Lung (tissue), 11 donors: ENCODE measurements at regions not wholly inside any gene's neighbourhood (a gene's known extent, or its start where the extent isn't known, plus 50 kb on each side); places are given as distances from the start of the nearest gene placed in this dataset.
A peak's percentile ranks its signal among the peaks of the same experiment; 100 is the strongest.
"Not testable (repeated sequence)": the region's sequence is repeated elsewhere in the genome, so short reads cannot be mapped to it uniquely, and the experiment has no call there.

ENCODE experiments used
- ATAC-seq: fragments of 200-7000 bp; cut with Tn5 transposase; one replicate; pipeline ENCODE4 v1.9.1; 2020; ENCODE audit warnings: moderate number of reproducible peaks; ENCODE audit not compliant: insufficient read depth, low FRiP score
- DNase-seq, 3 donors: peaks; one replicate each; pipeline ENCODE4 v3.0.0-alpha.2; 2013 to 2017
- H3K27ac ChIP-seq, 2 donors: one replicate each; pipeline ENCODE4 v1.5.1; 2013; ENCODE audit warnings: mild to moderate bottlenecking in 2 of 2, moderate library complexity in 2 of 2, control low read depth in 1 of 2, inconsistent platforms in 1 of 2, low read depth in 1 of 2, low read length in 1 of 2
- H3K27me3 ChIP-seq, 3 donors: one replicate each; pipeline ENCODE4 v1.5.1; 2013; ENCODE audit warnings: low read length in 2 of 3; ENCODE audit not compliant: control insufficient read depth in 3 of 3, insufficient read depth in 3 of 3
- H3K36me3 ChIP-seq, 4 donors: one replicate each; pipeline ENCODE4 v1.5.1; 2013; ENCODE audit warnings: low read length in 4 of 4, mild to moderate bottlenecking in 1 of 4, moderate library complexity in 1 of 4; ENCODE audit not compliant: control insufficient read depth in 4 of 4, insufficient read depth in 4 of 4
- H3K4me1 ChIP-seq, 5 donors: one replicate each; pipeline ENCODE4 v1.5.1; 2013; ENCODE audit warnings: low read length in 5 of 5, mild to moderate bottlenecking in 2 of 5, moderate library complexity in 1 of 5; ENCODE audit not compliant: control insufficient read depth in 5 of 5, insufficient read depth in 5 of 5
- H3K4me3 ChIP-seq: one replicate; pipeline ENCODE4 v1.5.1; 2013; ENCODE audit warnings: mild to moderate bottlenecking, control low read depth, moderate library complexity
- H3K9ac ChIP-seq, 2 donors: one replicate each; pipeline ENCODE4 v1.5.1; 2013; ENCODE audit warnings: low read length in 2 of 2, control low read depth in 1 of 2; ENCODE audit not compliant: insufficient read depth in 1 of 2
- H3K9me3 ChIP-seq, 4 donors: one replicate each; pipeline ENCODE4 v1.5.1; 2013; ENCODE audit warnings: low read length in 3 of 4, mild to moderate bottlenecking in 1 of 4, moderate library complexity in 1 of 4; ENCODE audit not compliant: control insufficient read depth in 4 of 4, insufficient read depth in 3 of 4
- WGBS, 2 donors: extraction: QIAGEN DNeasy Blood & Tissue Kit; methylation state at CpG; one replicate each; pipeline ENCODE4 v1.1.7; 2013; 5-methylcytosine and 5-hydroxymethylcytosine counted together
- TF ChIP-seq, protein P1 (sequence below): IDR thresholded peaks from 2 replicates; pipeline ENCODE4 v1.5.1; 2012; ENCODE audit warnings: mild to moderate bottlenecking; ENCODE audit errors: control extremely low read depth, extremely low read depth
- donor health status: control.
- donor health status: control.
- donor health status: Bipolar disorder and iron deficiency.
- donor health status: healthy.
- donor health status: DM: yes; HTN: yes; CAD: no.

DNA sequence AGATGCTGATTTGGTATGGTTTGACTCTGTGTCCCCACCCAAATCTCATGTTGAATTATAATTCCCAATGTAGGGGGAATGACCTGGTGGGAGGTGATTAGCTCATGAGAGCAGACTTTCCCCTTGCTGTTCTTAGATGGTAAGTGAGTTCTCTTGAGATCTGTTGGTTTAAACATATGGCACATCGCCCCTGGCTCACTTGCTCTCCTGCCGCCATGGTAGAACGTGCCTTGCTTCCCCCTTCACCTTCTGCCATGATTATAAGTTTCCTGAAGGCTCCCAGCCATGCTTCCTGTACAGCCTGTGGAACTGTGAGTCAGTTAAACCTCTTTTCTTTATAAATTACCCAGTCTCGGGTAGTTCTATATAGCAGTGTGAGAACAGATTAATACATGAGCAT is 2930.2 kb upstream of the OR11H1 start:
- not testable (repeated sequence) for H3K4me3 ChIP-seq, H3K4me1 ChIP-seq, H3K27me3 ChIP-seq, H3K36me3 ChIP-seq, H3K9ac ChIP-seq, ATAC-seq, DNase-seq, H3K27ac ChIP-seq
- WGBS, 2 donors: 73 to 74% methylated on average over 4 of the region's 4 CpGs
- peaks cover 0 to 25% (median 14%) of the 10 kb centered on the region in 4 donors for H3K9me3 ChIP-seq

DNA sequence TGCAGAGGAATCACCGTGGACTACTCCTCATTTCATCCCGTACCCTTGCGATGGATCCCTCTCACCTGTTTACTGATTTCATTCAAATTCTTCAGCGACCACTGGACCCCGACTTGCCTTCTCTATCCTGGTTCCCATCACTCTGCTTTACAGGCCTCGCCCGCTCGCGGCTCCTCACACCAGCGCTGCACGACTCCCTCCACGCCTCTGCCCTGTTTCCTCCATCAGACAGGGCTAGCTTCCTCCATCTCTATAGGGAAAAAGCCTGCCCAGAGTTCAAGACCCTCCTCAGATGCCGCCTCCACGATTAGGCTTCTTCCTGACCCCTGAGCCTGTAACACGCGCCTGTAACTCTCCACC is 2926.5 kb upstream of the OR11H1 start:
- ATAC-seq, H3K27me3 ChIP-seq, H3K27ac ChIP-seq, H3K4me3 ChIP-seq, DNase-seq, H3K4me1 ChIP-seq, H3K9ac ChIP-seq, H3K36me3 ChIP-seq: not testable (repeated sequence)
- H3K9me3 ChIP-seq: peaks cover 0 to 33% (median 13%) of the 10 kb centered on the region in 4 donors
- 71 to 72% methylated on average over 16 of the region's 16 CpGs for WGBS, 2 donors

DNA sequence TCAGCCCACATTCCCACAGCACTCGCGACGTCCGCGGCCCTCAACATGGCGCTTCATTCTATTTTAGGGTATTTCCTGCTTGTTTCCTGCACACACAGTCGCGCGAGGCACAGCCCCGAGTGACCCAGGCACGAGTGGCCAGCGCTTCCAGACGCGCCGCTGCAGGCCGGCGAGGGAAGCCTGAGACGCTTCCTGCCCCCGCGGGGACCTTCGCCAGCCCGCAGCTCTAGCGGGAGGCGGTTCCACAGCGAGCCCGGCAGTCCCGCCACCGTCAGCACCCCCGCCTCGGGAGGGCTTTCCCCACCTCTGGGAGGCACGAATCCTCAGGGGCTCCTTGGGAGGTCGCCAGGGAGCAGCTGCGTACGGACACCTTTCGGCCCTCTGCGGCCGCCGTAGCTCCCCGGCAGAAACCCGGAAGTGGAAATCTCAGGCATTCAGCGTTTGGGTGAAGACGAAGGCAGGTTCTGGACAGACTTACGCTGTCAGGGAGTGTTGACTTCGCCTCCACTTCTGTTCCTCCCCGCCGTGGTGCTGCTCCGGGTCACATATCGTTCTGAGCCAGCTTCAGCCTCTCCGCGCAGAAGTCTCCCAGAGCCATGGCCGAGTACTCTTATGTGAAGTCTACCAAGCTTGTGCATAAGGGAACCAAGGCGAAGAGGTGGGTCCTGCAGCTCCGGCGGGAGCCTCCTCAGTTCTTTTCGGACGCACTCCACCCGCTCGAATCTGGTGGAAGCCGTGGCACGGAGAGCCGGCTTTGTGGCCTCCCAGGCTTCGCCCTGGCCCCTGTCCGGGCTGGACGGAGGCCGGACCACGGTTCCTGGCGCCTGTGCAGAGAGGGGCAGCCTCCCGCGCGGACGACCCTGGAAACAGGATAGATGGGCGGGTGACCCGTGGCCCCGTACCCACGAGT is 2925.9 kb upstream of the OR11H1 start:
- no peaks in the 10 kb centered on the region for H3K27me3 ChIP-seq
- peaks cover 0 to 36% (median 13%) of the 10 kb centered on the region in 4 donors for H3K9me3 ChIP-seq
- ATAC-seq (no peak), DNase-seq (peak in 1 of 3 donors; percentile 4)
- no peak overlapping the region for H3K9ac ChIP-seq
- H3K4me1 ChIP-seq: no peaks in the 10 kb centered on the region
- no peak overlapping the region for H3K4me3 ChIP-seq
- TF ChIP-seq, protein P1, sequence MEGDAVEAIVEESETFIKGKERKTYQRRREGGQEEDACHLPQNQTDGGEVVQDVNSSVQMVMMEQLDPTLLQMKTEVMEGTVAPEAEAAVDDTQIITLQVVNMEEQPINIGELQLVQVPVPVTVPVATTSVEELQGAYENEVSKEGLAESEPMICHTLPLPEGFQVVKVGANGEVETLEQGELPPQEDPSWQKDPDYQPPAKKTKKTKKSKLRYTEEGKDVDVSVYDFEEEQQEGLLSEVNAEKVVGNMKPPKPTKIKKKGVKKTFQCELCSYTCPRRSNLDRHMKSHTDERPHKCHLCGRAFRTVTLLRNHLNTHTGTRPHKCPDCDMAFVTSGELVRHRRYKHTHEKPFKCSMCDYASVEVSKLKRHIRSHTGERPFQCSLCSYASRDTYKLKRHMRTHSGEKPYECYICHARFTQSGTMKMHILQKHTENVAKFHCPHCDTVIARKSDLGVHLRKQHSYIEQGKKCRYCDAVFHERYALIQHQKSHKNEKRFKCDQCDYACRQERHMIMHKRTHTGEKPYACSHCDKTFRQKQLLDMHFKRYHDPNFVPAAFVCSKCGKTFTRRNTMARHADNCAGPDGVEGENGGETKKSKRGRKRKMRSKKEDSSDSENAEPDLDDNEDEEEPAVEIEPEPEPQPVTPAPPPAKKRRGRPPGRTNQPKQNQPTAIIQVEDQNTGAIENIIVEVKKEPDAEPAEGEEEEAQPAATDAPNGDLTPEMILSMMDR: no peak
- no peak overlapping the region for H3K27ac ChIP-seq
- no peaks in the 10 kb centered on the region for H3K36me3 ChIP-seq
- 58 to 60% methylated on average over 75 of the region's 75 CpGs for WGBS, 2 donors

DNA sequence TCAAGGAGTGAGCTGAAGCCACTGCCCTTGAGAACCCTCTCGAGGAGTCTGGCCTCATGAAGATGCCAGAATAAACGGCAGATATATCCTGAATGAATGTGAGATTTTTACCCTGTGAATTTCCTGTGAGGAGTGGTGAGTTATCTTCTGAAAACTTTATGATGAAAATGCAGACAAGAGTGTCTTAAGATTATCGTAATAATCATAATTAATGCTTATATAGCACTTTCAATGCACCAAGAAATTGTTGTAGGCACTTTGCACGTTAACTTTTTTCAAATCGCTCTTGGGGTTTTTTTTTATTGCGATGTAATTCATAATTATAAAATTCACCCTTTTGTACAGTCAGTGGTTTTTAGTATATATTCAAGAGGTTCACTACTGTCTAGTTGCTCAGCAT is 2924.6 kb upstream of the OR11H1 start:
- ATAC-seq, H3K36me3 ChIP-seq, H3K27ac ChIP-seq, H3K9ac ChIP-seq, DNase-seq, H3K4me1 ChIP-seq, H3K4me3 ChIP-seq, H3K27me3 ChIP-seq: not testable (repeated sequence)
- 70 to 72% methylated on average over 6 of the region's 6 CpGs for WGBS, 2 donors
- peaks cover 0 to 28% (median 11%) of the 10 kb centered on the region in 4 donors for H3K9me3 ChIP-seq

DNA sequence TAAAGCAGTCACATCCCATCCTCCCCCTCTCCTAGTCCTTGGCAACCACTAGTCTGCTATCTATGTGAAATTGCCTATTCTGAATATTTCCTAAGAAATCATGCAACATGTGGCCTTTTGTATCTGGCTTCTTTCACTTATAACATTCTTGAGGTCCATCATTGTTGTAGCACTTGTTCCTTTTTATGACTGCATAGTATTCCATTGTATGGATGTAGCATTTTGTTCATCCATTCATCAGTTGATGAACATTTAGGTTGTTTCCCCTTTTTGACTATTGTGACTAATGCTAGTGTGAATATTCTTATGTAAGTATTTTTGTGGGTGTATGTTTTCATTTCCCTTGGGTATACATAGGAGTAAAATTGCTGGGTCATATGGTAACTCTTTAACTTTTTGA is 2924.2 kb upstream of the OR11H1 start:
- not testable (repeated sequence) for H3K27ac ChIP-seq, DNase-seq, H3K4me1 ChIP-seq, H3K9ac ChIP-seq, ATAC-seq, H3K4me3 ChIP-seq, H3K36me3 ChIP-seq, H3K27me3 ChIP-seq
- H3K9me3 ChIP-seq: peaks cover under 1 to 25% (median 10%) of the 10 kb centered on the region in 4 donors

DNA sequence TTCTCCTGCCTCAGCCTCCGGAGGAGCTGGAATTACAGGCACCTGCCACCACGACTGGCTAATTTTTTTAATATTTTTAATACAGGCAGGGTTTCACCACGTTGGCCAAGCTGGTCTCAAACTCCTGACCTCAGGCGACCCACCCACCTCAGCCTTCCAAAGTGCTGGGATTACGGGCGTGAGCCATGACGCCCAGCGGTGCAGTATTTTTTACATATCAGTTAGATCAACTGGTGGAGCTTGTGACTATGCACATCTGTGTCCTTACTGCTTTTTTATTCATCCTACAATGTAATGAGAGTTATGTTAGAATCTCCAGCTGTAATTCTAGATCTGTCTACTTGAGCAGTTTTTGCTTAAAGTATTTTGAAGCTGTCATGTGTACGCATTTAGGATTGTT is 2919.5 kb upstream of the OR11H1 start:
- not testable (repeated sequence) for H3K27ac ChIP-seq, H3K4me3 ChIP-seq, H3K4me1 ChIP-seq, DNase-seq, ATAC-seq, H3K27me3 ChIP-seq, H3K9ac ChIP-seq, H3K36me3 ChIP-seq
- WGBS, 2 donors: 68 to 70% methylated on average over 8 of the region's 9 CpGs
- H3K9me3 ChIP-seq: peaks cover 2 to 22% (median 4%) of the 10 kb centered on the region in 4 donors
